CD4-positive, alpha-beta T cell treated with Interleukin-10 for 1 hour (primary cell): ENCODE measurements at regions not wholly inside any gene's neighbourhood (a gene's known extent, or its start where the extent isn't known, plus 50 kb on each side); places are given as distances from the start of the nearest gene placed in this dataset.
"Not testable (repeated sequence)": the region's sequence is repeated elsewhere in the genome, so short reads cannot be mapped to it uniquely, and the experiment has no call there.

Experiments
- DNase-seq: peaks from one replicate; pipeline ENCODE4 v3.0.0-alpha.2; 2020

- not testable (repeated sequence) for DNase-seq
These were observed 78.3 kb upstream of the EED start for GRCh38 chr11:86166287-86166686.

- DNase-seq, result no peak
These were observed 80.4 kb upstream of the EED start for GRCh38 chr11:86164106-86164505.

- not testable (repeated sequence) for DNase-seq
These were observed 81.2 kb upstream of the EED start for GRCh38 chr11:86163221-86163876.

- no peak for DNase-seq
These were observed 82.3 kb upstream of the EED start for GRCh38 chr11:86162239-86162638.

DNA sequence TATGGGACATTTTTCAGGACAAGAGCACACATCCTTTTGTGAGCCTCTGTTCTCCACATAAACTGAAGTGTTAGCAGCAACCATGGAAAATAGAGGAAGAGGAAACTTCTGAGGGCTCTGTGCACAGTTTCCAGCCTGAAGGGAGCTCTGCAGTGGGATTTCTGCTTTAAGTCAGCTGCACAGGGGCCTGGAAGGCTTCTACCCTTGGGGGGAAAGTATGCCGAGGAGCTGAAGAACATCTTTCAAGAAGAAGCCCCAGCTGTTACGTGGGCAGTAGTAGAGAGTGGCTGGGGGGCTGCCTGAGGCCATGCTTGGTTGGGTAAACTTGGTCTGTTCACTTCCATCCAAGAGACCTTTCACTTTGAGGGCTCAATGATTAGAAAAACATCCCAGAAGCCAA lies 82.7 kb upstream of the EED start:
- DNase-seq, result no peak

- no peak for DNase-seq
These were observed 83.2 kb upstream of the EED start for GRCh38 chr11:86161336-86161735.

- no peak for DNase-seq
These were observed 83.9 kb upstream of the EED start for GRCh38 chr11:86160541-86161149.

DNA sequence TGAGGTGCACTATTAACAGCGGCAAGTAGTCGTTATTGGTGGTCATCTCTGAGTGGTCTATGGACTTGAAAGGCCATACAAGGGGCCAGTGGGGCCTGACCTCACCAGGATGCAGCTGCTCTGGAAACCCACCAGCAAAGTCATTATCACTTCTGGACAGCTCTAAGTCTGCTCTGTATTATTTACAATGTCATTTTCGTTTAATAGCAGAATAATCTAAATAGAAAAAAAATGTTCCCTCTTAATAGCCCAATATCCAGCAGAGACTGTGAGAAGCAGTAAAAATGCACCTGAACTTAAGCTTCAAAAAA lies 85.0 kb upstream of the EED start:
- no peak for DNase-seq

DNA sequence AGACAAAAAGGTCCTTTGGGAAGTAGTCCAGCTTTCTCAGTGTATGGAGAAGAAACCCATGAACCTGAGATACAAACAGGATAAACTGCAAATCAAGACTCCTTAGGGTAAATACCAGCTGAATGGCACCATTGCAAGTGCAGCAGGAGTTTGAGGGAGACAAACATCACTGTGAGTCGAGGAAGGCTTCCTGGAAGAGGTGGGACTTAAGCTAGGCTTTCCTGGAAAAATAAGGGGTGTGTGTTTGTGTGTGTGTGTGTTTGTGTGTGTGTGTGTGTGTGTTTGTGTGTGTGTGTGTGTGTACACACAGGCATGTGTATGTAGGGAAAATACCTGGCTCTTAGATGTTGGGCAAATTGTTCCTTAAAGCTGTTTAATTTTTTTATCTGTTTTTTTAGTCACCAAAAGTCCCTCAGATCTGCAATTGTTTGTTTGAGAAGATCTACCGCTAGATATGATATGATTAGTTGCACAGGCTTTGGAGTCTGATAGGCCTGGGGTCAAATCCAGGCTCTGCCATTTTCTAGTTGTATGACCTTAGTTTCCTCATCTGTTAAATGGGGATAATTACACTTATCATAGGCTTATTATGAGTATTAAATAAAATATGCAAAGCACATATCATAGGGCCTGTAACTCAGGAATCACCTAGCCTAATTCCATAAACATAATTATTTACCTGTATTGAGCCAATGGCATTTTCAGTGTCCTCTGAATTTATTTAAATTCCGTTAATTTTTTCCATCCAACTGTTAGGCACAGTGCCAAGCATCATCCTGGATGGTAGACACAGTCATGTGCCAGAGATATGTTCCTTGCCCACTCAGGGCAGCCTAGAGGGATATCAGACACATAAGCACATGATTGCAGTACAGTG lies 85.6 kb upstream of the EED start:
- no peak for DNase-seq

- DNase-seq, result no peak
These were observed 86.7 kb upstream of the EED start for GRCh38 chr11:86157797-86158378.

- no peak for DNase-seq
These were observed 87.6 kb upstream of the PICALM start for GRCh38 chr11:86156397-86156955.

- DNase-seq, result no peak
These were observed 86.4 kb upstream of the PICALM start for GRCh38 chr11:86155200-86155844.

GRCh38 chr11:86153439-86153838 lies 84.6 kb upstream of the PICALM start:
- no peak for DNase-seq

GRCh38 chr11:86152901-86153300 lies 84.0 kb upstream of the PICALM start:
- no peak for DNase-seq

GRCh38 chr11:86152006-86152862 lies 83.3 kb upstream of the PICALM start:
- DNase-seq, result no peak

GRCh38 chr11:86151174-86152005 lies 82.5 kb upstream of the PICALM start:
- DNase-seq, result no peak

DNA sequence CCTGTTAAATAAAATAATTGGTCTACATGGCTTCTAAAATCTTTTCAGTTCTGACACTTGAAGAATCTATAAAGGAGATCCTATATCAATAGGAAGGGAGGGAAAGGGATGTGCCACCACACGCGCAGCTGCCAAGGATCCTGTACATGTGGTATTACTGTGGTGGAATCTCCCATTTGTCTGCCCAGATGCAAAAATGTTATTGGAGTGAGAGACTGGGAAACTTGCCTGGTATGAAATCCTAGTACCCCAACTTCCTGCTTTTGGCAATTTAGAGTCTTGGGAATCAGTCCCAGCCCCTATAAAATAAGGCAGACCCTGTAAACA lies 81.9 kb upstream of the PICALM start:
- DNase-seq, result no peak

GRCh38 chr11:86149792-86150191 lies 80.9 kb upstream of the PICALM start:
- DNase-seq, result no peak

DNA sequence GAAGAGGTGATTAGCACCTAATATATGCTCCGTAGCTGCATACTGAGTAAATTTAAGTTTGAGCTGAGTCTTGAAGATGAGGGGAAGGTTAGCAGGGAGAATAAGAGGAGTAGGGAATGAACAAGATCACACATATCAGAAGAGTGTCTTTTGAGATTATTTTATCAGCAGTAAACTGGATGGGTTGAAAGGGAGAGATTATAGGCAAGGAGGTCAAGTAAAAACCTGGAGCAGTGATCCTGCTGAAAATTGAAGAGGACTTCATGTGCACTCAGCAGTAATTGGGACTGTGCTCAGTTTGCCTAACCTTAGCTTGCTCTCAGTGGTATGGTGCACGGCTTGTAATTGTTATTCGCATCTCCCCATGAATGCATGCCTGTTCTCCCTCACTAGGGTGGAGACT lies 79.5 kb upstream of the PICALM start:
- DNase-seq, result no peak

- no peak for DNase-seq
These were observed 78.1 kb upstream of the PICALM start for GRCh38 chr11:86147004-86147403.
